T-helper 17 cell (primary cell): ENCODE measurements at regions not wholly inside any gene's neighbourhood (a gene's known extent, or its start where the extent isn't known, plus 50 kb on each side); places are given as distances from the start of the nearest gene placed in this dataset.

Source experiments
- ATAC-seq: fragments of 150-1000 bp; cut with Tn5 transposase; 2 replicates; pipeline ENCODE4 v1.10.0; 2021; ENCODE audit warnings: mild to moderate bottlenecking, moderate library complexity
- DNase-seq, 3 donors: peaks; one replicate each; pipeline versions ENCODE4 v3.0.0 to v3.0.0-alpha.2; 2020 to 2021
- H3K9me3 ChIP-seq: one replicate; pipeline ENCODE4 v1.7.0; 2013; ENCODE audit warnings: low read length, mild to moderate bottlenecking; ENCODE audit not compliant: control insufficient read depth, poor library complexity, severe bottlenecking
- H3K27ac Mint-ChIP-seq: one replicate; pipeline ENCODE4 v1.8.0; 2022; ENCODE audit warnings: mild to moderate bottlenecking, moderate library complexity, mixed read lengths
- H3K27me3 Mint-ChIP-seq: one replicate; pipeline ENCODE4 v1.8.0; 2022; ENCODE audit warnings: mixed read lengths
- H3K36me3 Mint-ChIP-seq: one replicate; pipeline ENCODE4 v1.8.0; 2022; ENCODE audit warnings: low read depth, mixed read lengths
- H3K4me1 Mint-ChIP-seq: one replicate; pipeline ENCODE4 v1.8.0; 2022; ENCODE audit warnings: mild to moderate bottlenecking, mixed read lengths
- H3K4me3 Mint-ChIP-seq: one replicate; pipeline ENCODE4 v1.8.0; 2022; ENCODE audit warnings: mild to moderate bottlenecking, moderate library complexity, mixed read lengths

DNA sequence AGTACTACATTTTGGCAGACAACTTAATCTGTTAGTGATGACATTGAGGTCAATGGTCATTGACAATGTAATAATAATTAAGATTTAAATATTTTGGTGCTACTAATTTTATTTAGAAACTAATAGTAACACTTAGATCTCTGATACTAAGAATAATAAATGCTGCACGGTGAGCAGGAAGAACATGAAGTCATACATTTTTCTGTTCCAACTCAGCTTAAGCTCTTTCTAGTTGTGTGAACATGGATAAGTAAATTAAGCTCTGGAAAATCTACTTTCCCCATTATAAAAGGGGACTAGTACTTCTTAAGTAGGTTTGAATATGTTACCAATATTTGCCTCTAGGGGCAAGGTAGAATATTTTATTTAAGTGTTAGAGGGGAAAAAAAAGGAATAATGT is 65.9 kb upstream of the MEOX2 start:
- H3K27me3 Mint-ChIP-seq, result no peaks in the 10 kb centered on the region
- peaks cover 3% of the 10 kb centered on the region for H3K9me3 ChIP-seq
- no peak overlapping the region for H3K4me3 Mint-ChIP-seq
- no peak overlapping the region for H3K27ac Mint-ChIP-seq
- DNase-seq (no peak), ATAC-seq (no peak)
- no peaks in the 10 kb centered on the region for H3K4me1 Mint-ChIP-seq
- H3K36me3 Mint-ChIP-seq, result no peaks in the 10 kb centered on the region

DNA sequence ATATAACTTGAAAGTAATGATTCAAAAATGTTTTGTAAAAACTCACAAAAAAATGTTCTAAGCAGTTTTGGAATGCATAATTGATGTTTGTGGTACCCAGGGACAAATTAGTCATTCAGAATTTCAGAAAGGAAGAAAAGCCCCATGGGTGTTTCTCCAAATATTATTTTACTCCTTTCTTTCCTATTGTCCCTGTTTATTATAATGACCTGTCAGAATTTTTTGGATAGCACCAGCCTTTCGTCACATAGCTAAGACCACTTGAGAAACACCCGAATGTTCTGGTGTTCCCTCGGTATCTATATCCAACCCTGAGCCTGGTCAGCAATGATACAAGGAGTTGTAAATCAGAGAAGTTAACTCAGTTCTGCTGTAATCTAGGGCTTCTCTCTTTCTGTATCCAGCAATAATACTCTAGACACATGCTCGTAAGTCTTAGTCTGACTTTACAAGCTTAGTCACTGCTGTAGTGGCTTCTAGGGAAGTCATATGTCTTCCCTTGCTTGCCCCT is 64.8 kb upstream of the MEOX2 start:
- H3K27me3 Mint-ChIP-seq, result no peaks in the 10 kb centered on the region
- H3K9me3 ChIP-seq, result peaks cover 3% of the 10 kb centered on the region
- no peak overlapping the region for H3K27ac Mint-ChIP-seq
- DNase-seq (no peak), ATAC-seq (no peak)
- no peak overlapping the region for H3K4me3 Mint-ChIP-seq
- H3K36me3 Mint-ChIP-seq, result no peaks in the 10 kb centered on the region
- no peaks in the 10 kb centered on the region for H3K4me1 Mint-ChIP-seq

GRCh38 chr7:15750727-15751126 is 64.2 kb upstream of the MEOX2 start:
- no peak overlapping the region for H3K4me3 Mint-ChIP-seq
- no peaks in the 10 kb centered on the region for H3K4me1 Mint-ChIP-seq
- peaks cover 3% of the 10 kb centered on the region for H3K9me3 ChIP-seq
- no peak for DNase-seq
- H3K27me3 Mint-ChIP-seq, result no peaks in the 10 kb centered on the region
- H3K36me3 Mint-ChIP-seq, result no peaks in the 10 kb centered on the region
- H3K27ac Mint-ChIP-seq, result no peak overlapping the region
- no peak for ATAC-seq

DNA sequence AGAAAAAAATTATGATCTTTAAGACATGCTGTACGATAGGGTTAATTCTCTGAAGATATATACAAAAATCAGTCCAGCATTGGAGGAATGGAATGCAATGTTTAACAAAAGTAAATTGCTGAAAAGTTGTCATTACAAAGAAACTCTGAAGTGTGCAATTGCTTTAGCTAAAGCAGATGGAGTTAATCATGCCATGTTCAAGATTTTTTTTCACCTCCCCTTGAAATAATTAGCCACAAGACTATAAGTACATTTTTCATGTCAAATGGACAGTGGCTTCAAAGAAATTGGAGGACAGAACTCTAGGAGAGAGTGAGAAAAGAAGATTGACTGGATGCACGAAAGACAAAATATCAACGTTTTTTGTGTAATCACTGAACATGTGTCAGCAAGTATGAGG is 63.1 kb upstream of the MEOX2 start:
- H3K9me3 ChIP-seq, result peaks cover under 1% of the 10 kb centered on the region
- ATAC-seq (no peak), DNase-seq (no peak)
- no peaks in the 10 kb centered on the region for H3K36me3 Mint-ChIP-seq
- no peaks in the 10 kb centered on the region for H3K27me3 Mint-ChIP-seq
- H3K4me3 Mint-ChIP-seq, result no peak overlapping the region
- no peaks in the 10 kb centered on the region for H3K4me1 Mint-ChIP-seq
- H3K27ac Mint-ChIP-seq, result no peak overlapping the region

GRCh38 chr7:15747712-15748111 is 61.2 kb upstream of the MEOX2 start:
- H3K27me3 Mint-ChIP-seq, result no peaks in the 10 kb centered on the region
- H3K27ac Mint-ChIP-seq, result no peak overlapping the region
- no peaks in the 10 kb centered on the region for H3K36me3 Mint-ChIP-seq
- no peak overlapping the region for H3K4me3 Mint-ChIP-seq
- no peaks in the 10 kb centered on the region for H3K9me3 ChIP-seq
- ATAC-seq (no peak), DNase-seq (no peak)
- H3K4me1 Mint-ChIP-seq, result no peaks in the 10 kb centered on the region

DNA sequence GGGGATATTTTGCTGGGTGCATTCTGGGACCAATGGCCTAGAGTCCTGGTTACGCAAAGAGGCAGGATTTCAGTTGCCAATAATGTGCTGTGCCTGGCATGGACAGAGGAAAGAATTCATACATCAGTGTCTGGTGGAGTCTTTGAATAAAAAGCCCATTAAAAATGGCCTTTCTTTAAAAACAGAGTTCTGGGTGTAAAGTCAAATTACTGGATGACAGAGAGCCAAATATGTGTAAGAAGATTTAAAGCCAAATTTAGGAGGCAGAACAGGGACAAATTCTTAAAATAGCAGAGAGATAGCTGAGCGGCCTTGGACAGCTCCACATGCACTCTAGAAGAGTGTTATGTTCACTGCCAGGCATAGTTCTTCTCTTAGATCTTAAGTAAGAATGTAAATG is 60.8 kb upstream of the MEOX2 start:
- H3K9me3 ChIP-seq, result no peaks in the 10 kb centered on the region
- Mint-ChIP-seq H3K4me3 (no peak overlapping the region), H3K4me1 (no peaks in the 10 kb centered on the region), H3K27me3 (no peaks in the 10 kb centered on the region), H3K36me3 (no peaks in the 10 kb centered on the region), H3K27ac (no peak overlapping the region)
- ATAC-seq (no peak), DNase-seq (no peak)

DNA sequence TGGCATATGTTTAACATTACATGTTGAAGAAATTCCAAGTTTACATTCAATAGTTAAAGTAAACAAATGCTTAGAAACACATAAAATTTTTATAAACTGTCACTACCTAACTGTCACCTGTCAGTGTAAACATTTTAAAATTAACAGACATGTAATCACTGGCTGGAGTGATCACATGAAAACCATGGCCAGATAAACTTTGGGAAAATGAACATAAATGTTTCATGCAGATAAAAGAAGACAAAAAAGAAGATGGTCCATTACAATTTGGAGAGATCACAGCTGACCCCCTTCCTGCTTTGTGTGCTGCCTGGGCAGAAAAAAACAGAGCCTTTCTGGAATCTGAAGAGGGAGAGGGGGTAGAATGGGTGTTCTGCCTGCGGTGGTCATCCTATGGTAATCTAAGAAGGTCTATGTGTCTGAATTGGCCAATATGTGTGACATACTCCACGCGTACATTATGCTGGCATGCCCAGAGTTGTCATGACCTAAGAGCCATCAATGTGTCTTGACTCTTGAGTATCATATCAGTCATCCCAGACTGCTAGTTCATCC is 57.5 kb upstream of the MEOX2 start:
- Mint-ChIP-seq H3K36me3 (no peaks in the 10 kb centered on the region), H3K27me3 (no peaks in the 10 kb centered on the region), H3K4me3 (no peak overlapping the region), H3K4me1 (no peaks in the 10 kb centered on the region), H3K27ac (no peak overlapping the region)
- H3K9me3 ChIP-seq, result no peaks in the 10 kb centered on the region
- DNase-seq (no peak), ATAC-seq (no peak)

DNA sequence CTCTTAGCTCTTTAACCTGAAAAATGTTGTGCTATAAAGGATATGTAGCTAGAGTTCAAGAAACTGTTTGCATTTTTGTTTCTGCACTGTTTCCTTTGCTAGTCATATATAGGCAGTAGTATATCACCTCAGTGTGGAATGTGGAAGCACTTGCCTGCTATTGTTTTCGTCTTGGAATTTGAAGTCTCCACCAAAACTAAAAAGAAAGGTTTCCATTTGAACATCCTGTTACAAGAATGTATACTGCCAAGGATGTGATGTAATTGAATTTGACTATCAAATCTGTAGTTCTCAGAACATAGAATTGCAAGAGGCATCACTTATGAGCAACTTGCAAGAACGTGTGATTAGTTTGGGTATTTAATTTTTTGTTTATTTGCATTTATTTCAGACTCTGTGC is 51.1 kb upstream of the MEOX2 start:
- H3K27me3 Mint-ChIP-seq, result no peaks in the 10 kb centered on the region
- H3K36me3 Mint-ChIP-seq, result no peaks in the 10 kb centered on the region
- H3K4me1 Mint-ChIP-seq, result no peaks in the 10 kb centered on the region
- no peak for DNase-seq
- H3K9me3 ChIP-seq, result no peaks in the 10 kb centered on the region
- no peak overlapping the region for H3K4me3 Mint-ChIP-seq
- H3K27ac Mint-ChIP-seq, result no peak overlapping the region
- no peak for ATAC-seq
